Tibial nerve (tissue), 4 donors: ENCODE measurements at regions not wholly inside any gene's neighbourhood (a gene's known extent, or its start where the extent isn't known, plus 50 kb on each side); places are given as distances from the start of the nearest gene placed in this dataset.

ENCODE experiments used
- EP300 ChIP-seq, 2 donors: sonication (generic); formaldehyde crosslinking; IDR thresholded peaks; one replicate each; pipeline ENCODE4 v1.6.1; 2017; ENCODE audit warnings: antibody characterized with exemption in 2 of 2, mild to moderate bottlenecking in 1 of 2
- POLR2A ChIP-seq, 2 donors: fragments of 450-650 bp; IDR thresholded peaks; one replicate each; pipeline ENCODE4 v1.6.1; 2017; ENCODE audit warnings: antibody characterized with exemption in 2 of 2, mild to moderate bottlenecking in 2 of 2, moderate library complexity in 2 of 2
- TF ChIP-seq, protein P1 (sequence below), 5 experiments: fragments of 200-600 bp in 3 of 5; fragments of 450-650 bp in 2 of 5; sonication (generic) in 3 of 5; IDR thresholded peaks; one replicate each; pipeline ENCODE4 v1.5.1; 2016 to 2019; ENCODE audit warnings: antibody characterized with exemption in 5 of 5, mild to moderate bottlenecking in 3 of 5, moderate library complexity in 2 of 5

- TF ChIP-seq, protein P1, sequence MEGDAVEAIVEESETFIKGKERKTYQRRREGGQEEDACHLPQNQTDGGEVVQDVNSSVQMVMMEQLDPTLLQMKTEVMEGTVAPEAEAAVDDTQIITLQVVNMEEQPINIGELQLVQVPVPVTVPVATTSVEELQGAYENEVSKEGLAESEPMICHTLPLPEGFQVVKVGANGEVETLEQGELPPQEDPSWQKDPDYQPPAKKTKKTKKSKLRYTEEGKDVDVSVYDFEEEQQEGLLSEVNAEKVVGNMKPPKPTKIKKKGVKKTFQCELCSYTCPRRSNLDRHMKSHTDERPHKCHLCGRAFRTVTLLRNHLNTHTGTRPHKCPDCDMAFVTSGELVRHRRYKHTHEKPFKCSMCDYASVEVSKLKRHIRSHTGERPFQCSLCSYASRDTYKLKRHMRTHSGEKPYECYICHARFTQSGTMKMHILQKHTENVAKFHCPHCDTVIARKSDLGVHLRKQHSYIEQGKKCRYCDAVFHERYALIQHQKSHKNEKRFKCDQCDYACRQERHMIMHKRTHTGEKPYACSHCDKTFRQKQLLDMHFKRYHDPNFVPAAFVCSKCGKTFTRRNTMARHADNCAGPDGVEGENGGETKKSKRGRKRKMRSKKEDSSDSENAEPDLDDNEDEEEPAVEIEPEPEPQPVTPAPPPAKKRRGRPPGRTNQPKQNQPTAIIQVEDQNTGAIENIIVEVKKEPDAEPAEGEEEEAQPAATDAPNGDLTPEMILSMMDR (IDR thresholded peaks at IDR 0.05) = no peak
- TF ChIP-seq POLR2A (IDR thresholded peaks at IDR 0.05) (no peak), EP300 (IDR thresholded peaks at IDR 0.05) (no peak)
Measured at GRCh38 chr1:95888941-95889390, 655.0 kb downstream of the RWDD3 start.
